H1 (cell line): ENCODE measurements at regions not wholly inside any gene's neighbourhood (a gene's known extent, or its start where the extent isn't known, plus 50 kb on each side); places are given as distances from the start of the nearest gene placed in this dataset.

ENCODE experiments used
- CTCF ChIA-PET: fragments of 300-600 bp; sonication (Branson Sonifier 250); formaldehyde crosslinking; loops from one replicate; lab custom pipeline; 2021; ENCODE audit not compliant: partially characterized antibody; lab: Charles Lee
- POLR2A ChIA-PET: fragments of 300-600 bp; sonication (Branson Sonifier 250); formaldehyde crosslinking; loops from one replicate; lab custom pipeline; 2021; ENCODE audit warnings: inconsistent platforms; ENCODE audit not compliant: partially characterized antibody; lab: Charles Lee
- DNase-seq, 2 experiments: peaks; one replicate each; pipeline versions ENCODE4 v3.0.0 to v3.0.0-alpha.2; 2010 to 2022; ENCODE audit warnings: low spot score in 2 of 2, low read depth in 1 of 2, mixed read lengths in 1 of 2
- FAIRE-seq: peaks from 2 replicates; lab custom pipeline; 2011; peaks lifted over from hg19 to GRCh38; lab: Jason Lieb, UNC
- H2AFZ ChIP-seq: 2 replicates; pipeline ENCODE4 v1.8.1; 2012; ENCODE audit warnings: low read length, inconsistent platforms
- H2AK5ac ChIP-seq: 2 replicates; pipeline ENCODE4 v1.6.1; 2013; ENCODE audit warnings: low read depth, low read length
- H2BK120ac ChIP-seq: replicated peaks from 2 replicates; pipeline ENCODE3; 2013; ENCODE audit warnings: low read depth, low read length, inconsistent platforms
- H2BK12ac ChIP-seq: 2 replicates; pipeline ENCODE4 v1.6.1; 2013; ENCODE audit warnings: low read depth, low read length
- H2BK15ac ChIP-seq: 2 replicates; pipeline ENCODE4 v1.6.1; 2013; ENCODE audit warnings: low read length
- H2BK20ac ChIP-seq: 2 replicates; pipeline ENCODE4 v1.6.1; 2013; ENCODE audit warnings: low read length
- H2BK5ac ChIP-seq: 2 replicates; pipeline ENCODE4 v1.6.1; 2013; ENCODE audit warnings: low read depth, low read length
- H3K14ac ChIP-seq: 2 replicates; pipeline ENCODE4 v1.6.1; 2013; ENCODE audit warnings: inconsistent platforms; ENCODE audit not compliant: insufficient read length
- H3K18ac ChIP-seq: 2 replicates; pipeline ENCODE4 v1.6.1; 2013; ENCODE audit warnings: low read length; ENCODE audit errors: extremely low read depth
- H3K23ac ChIP-seq: 2 replicates; pipeline ENCODE4 v1.6.1; 2013; ENCODE audit warnings: inconsistent platforms; ENCODE audit not compliant: insufficient read length
- H3K23me2 ChIP-seq: 2 replicates; pipeline ENCODE4 v1.6.1; 2013; ENCODE audit warnings: low read depth, low read length
- H3K27ac ChIP-seq: 2 replicates; pipeline ENCODE4 v1.6.1; 2011; ENCODE audit warnings: low read depth, low read length, inconsistent platforms
- H3K27me3 ChIP-seq, 4 experiments: replicated peaks in 1 of 4; 1 replicate in 1 of 4; 2 replicates in 3 of 4; pipeline versions ENCODE4 v1.6.1 to v1.8.1; 2011 to 2013; ENCODE audit warnings: low read length in 3 of 4, mild to moderate bottlenecking in 3 of 4, inconsistent platforms in 2 of 4, mixed read lengths in 2 of 4, moderate library complexity in 1 of 4; ENCODE audit not compliant: control insufficient read depth in 3 of 4, insufficient read depth in 3 of 4; ENCODE audit errors: extremely low read depth in 1 of 4
- H3K36me3 ChIP-seq, 4 experiments: 2 replicates each; pipeline versions ENCODE4 v1.6.1 to v1.8.1; 2011 to 2013; ENCODE audit warnings: mild to moderate bottlenecking in 4 of 4, low read length in 3 of 4, moderate library complexity in 2 of 4, control low read depth in 1 of 4, inconsistent platforms in 1 of 4; ENCODE audit not compliant: insufficient read depth in 4 of 4, control insufficient read depth in 2 of 4
- H3K4ac ChIP-seq: replicated peaks from 2 replicates; pipeline ENCODE3; 2013; ENCODE audit warnings: low read length, low read depth, mixed read lengths, inconsistent platforms; ENCODE audit not compliant: insufficient read length
- H3K4me1 ChIP-seq, 4 experiments: replicated peaks in 1 of 4; 1 replicate in 1 of 4; 2 replicates in 3 of 4; pipeline versions ENCODE4 v1.6.1 to v1.8.1; 2011 to 2013; ENCODE audit warnings: low read length in 3 of 4, inconsistent platforms in 2 of 4, mixed read lengths in 1 of 4; ENCODE audit not compliant: insufficient read depth in 4 of 4, control insufficient read depth in 3 of 4
- H3K4me2 ChIP-seq, 2 experiments: 2 replicates each; pipeline versions ENCODE4 v1.6.1 to v1.8.1; 2011 to 2013; ENCODE audit warnings: low read depth in 2 of 2, low read length in 2 of 2, control low read depth in 1 of 2, inconsistent platforms in 1 of 2, mild to moderate bottlenecking in 1 of 2; ENCODE audit not compliant: insufficient read depth in 1 of 2
- H3K4me3 ChIP-seq, 4 experiments: fragments of 200-600, 300-600 bp in 1 of 4; sonication (generic), shearing (Covaris generic), sonication (Bioruptor Twin) in 1 of 4; 2 replicates each; pipeline versions ENCODE4 v1.5.1 to v1.8.1; 2011 to 2016; ENCODE audit warnings: low read length in 4 of 4, low read depth in 3 of 4, control low read depth in 2 of 4, inconsistent platforms in 2 of 4, mild to moderate bottlenecking in 2 of 4, mixed read lengths in 1 of 4, moderate library complexity in 1 of 4; ENCODE audit not compliant: insufficient read depth in 2 of 4; ENCODE audit errors: extremely low read depth in 1 of 4
- H3K56ac ChIP-seq: replicated peaks from 2 replicates; pipeline ENCODE3; 2013; ENCODE audit warnings: low read depth, mild to moderate bottlenecking, mixed read lengths, low read length, inconsistent platforms; ENCODE audit not compliant: insufficient read length
- H3K79me1 ChIP-seq: 2 replicates; pipeline ENCODE4 v1.6.1; 2013; ENCODE audit warnings: low read depth, low read length, control low read depth
- H3K79me2 ChIP-seq, 2 experiments: 2 replicates each; pipeline versions ENCODE4 v1.6.1 to v1.8.1; 2012 to 2013; ENCODE audit warnings: low read length in 2 of 2, mild to moderate bottlenecking in 2 of 2, inconsistent platforms in 1 of 2; ENCODE audit not compliant: insufficient read depth in 2 of 2, control insufficient read depth in 1 of 2
- H3K9ac ChIP-seq, 4 experiments: replicated peaks in 1 of 4; 1 replicate in 1 of 4; 2 replicates in 3 of 4; pipeline versions ENCODE4 v1.6.1 to v1.8.1; 2011 to 2013; ENCODE audit warnings: low read depth in 3 of 4, low read length in 3 of 4, control low read depth in 2 of 4, mild to moderate bottlenecking in 2 of 4, moderate library complexity in 2 of 4, inconsistent platforms in 1 of 4; ENCODE audit errors: extremely low read depth in 1 of 4
- H3K9me3 ChIP-seq, 2 experiments: 2 replicates each; pipeline versions ENCODE4 v1.6.1 to v1.8.1; 2012 to 2013; ENCODE audit warnings: mild to moderate bottlenecking in 2 of 2, moderate library complexity in 2 of 2, control low read depth in 1 of 2, inconsistent platforms in 1 of 2, low read depth in 1 of 2, low read length in 1 of 2, mixed read lengths in 1 of 2; ENCODE audit not compliant: insufficient read depth in 2 of 2
- H4K20me1 ChIP-seq, 2 experiments: replicated peaks in 1 of 2; 2 replicates each; pipeline versions ENCODE3 to v1.8.1; 2011 to 2013; ENCODE audit warnings: inconsistent platforms in 2 of 2, low read length in 2 of 2, mild to moderate bottlenecking in 1 of 2; ENCODE audit not compliant: insufficient read depth in 2 of 2, control insufficient read depth in 1 of 2
- H4K5ac ChIP-seq: 2 replicates; pipeline ENCODE4 v1.6.1; 2013; ENCODE audit warnings: low read length, low read depth, mixed read lengths, inconsistent platforms; ENCODE audit not compliant: insufficient read length
- H4K8ac ChIP-seq: 2 replicates; pipeline ENCODE4 v1.8.0; 2013; ENCODE audit warnings: mild to moderate bottlenecking, moderate library complexity, low read length, inconsistent platforms; ENCODE audit not compliant: insufficient read depth; ENCODE audit errors: extremely low read depth
- H4K91ac ChIP-seq: replicated peaks from 2 replicates; pipeline ENCODE3; 2013; ENCODE audit warnings: low read length, mixed read lengths, inconsistent platforms; ENCODE audit not compliant: insufficient read length
- CBX8 ChIP-seq: fragments of 300-800, 300-1000 bp; sonication (generic); IDR thresholded peaks from 2 replicates; pipeline ENCODE4 v1.7.1; 2016; ENCODE audit warnings: low read depth, low read length, borderline replicate concordance
- SP4 ChIP-seq: IDR thresholded peaks from 2 replicates; pipeline ENCODE4 v1.6.1; 2012; ENCODE audit warnings: low read length, inconsistent platforms
- WGBS, 2 experiments: shearing (Covaris generic) in 1 of 2; methylation state at CpG; one replicate each; pipeline versions ENCODE4 v1.1.6 to v1.1.7; 2013 to 2015; ENCODE audit warnings: low lambda C conversion rate in 2 of 2, mixed read lengths in 2 of 2, inconsistent platforms in 1 of 2, low coverage in 1 of 2, missing lambda C conversion rate in 1 of 2; ENCODE audit not compliant: insufficient replicate concordance in 2 of 2, insufficient coverage in 1 of 2, insufficient read length in 1 of 2; ENCODE audit errors: extremely low coverage in 1 of 2, missing lambda C conversion rate in 1 of 2; 5-methylcytosine and 5-hydroxymethylcytosine counted together

- Histone ChIP-seq H3K4ac (no peak overlapping the region), H2AFZ (no peak overlapping the region), H2BK12ac (no peak overlapping the region), H3K4me2 (no peak overlapping the region), H4K91ac (no peak overlapping the region), H3K79me1 (no peaks in the 10 kb centered on the region), H3K4me1 (no peaks in the 10 kb centered on the region), H2BK20ac (no peak overlapping the region), H3K4me3 (no peak overlapping the region), H3K36me3 (no peaks in the 10 kb centered on the region), H3K9me3 (peaks cover 55 to 84% of the 10 kb centered on the region in 2 experiments), H3K27me3 (0 out of 7 replicates have a peak, but pooled peaks cover 0 to 2% (median 0%) of the 10 kb centered on the region in 4 experiments), H3K18ac (no peak overlapping the region), H2BK15ac (no peak overlapping the region), H3K27ac (no peak overlapping the region), H3K79me2 (no peaks in the 10 kb centered on the region), H3K23me2 (no peaks in the 10 kb centered on the region), H2BK120ac (no peak overlapping the region), H3K23ac (no peak overlapping the region), H2AK5ac (no peak overlapping the region), H2BK5ac (no peak overlapping the region), H4K20me1 (no peaks in the 10 kb centered on the region), H3K14ac (no peak overlapping the region), H4K8ac (no peak overlapping the region), H3K9ac (no peak overlapping the region), H4K5ac (no peak overlapping the region), H3K56ac (no peak overlapping the region)
- no peak for DNase-seq
- 75% methylated on average over 7 of the region's 7 CpGs; no CpG with 5 or more reads in 1 of the 2 experiments for WGBS, 2 experiments
- no peak for TF ChIP-seq CBX8
- no peak for TF ChIP-seq SP4
- no peak for FAIRE-seq
- ChIA-PET CTCF (no interaction called here), POLR2A (no interaction called here)
These were observed 231.6 kb downstream of the FNDC1 start for GRCh38 chr6:159400826-159401225.
